H1 (cell line): ENCODE measurements at regions not wholly inside any gene's neighbourhood (a gene's known extent, or its start where the extent isn't known, plus 50 kb on each side); places are given as distances from the start of the nearest gene placed in this dataset.

Experiments
- CEBPB ChIP-seq: IDR thresholded peaks from 2 replicates; pipeline ENCODE4 v1.6.1; 2012; ENCODE audit warnings: low read depth, low read length
- EZH2 ChIP-seq: fragments of 200-600 bp; sonication (generic); IDR thresholded peaks from 2 replicates; pipeline ENCODE4 v1.7.1; 2012; ENCODE audit warnings: low read depth, mild to moderate bottlenecking, moderate library complexity, low read length, inconsistent platforms; ENCODE audit not compliant: severe bottlenecking
- RFX5 ChIP-seq: IDR thresholded peaks from 2 replicates; pipeline ENCODE4 v1.6.1; 2011; ENCODE audit warnings: low read depth, low read length, improper control_type of control experiment, borderline replicate concordance
- TAF1 ChIP-seq: IDR thresholded peaks from 2 replicates; pipeline ENCODE4 v1.6.1; 2011; ENCODE audit warnings: mild to moderate bottlenecking, low read depth, low read length

DNA sequence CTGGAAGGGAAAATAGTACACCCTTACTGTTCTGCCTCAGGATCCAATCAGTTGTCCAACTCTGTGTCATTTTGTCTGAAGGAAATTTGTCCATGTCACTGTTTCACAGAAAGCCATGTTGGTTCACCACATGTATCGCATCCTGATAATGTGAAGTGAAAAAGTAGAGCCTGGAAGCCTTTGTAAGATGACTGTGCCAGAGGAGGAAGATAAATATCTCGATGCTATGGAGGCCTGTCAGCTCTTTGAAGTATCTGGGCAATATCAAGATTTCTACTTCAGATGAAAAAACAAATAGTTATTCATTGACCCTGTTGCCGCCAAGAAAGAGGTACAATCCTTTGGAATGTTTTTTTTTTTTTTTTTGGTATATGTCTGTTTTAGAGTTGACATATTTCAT is 270.5 kb downstream of the PHF14 start:
- no peak for TF ChIP-seq CEBPB
- no peak for TF ChIP-seq TAF1
- TF ChIP-seq RFX5, result no peak
- no peak for TF ChIP-seq EZH2
